H7 (cell line): ENCODE measurements at regions not wholly inside any gene's neighbourhood (a gene's known extent, or its start where the extent isn't known, plus 50 kb on each side); places are given as distances from the start of the nearest gene placed in this dataset.
A peak's percentile ranks its signal among the peaks of the same experiment; 100 is the strongest.
"Not testable (repeated sequence)": the region's sequence is repeated elsewhere in the genome, so short reads cannot be mapped to it uniquely, and the experiment has no call there.

ENCODE experiments used
- DNase-seq: peaks from one replicate; pipeline ENCODE4 v3.0.0; 2012
- H3K27me3 ChIP-seq: 2 replicates; pipeline ENCODE4 v1.6.0; 2011; ENCODE audit warnings: mild to moderate bottlenecking, low read length; ENCODE audit not compliant: control insufficient read depth, insufficient read depth
- H3K36me3 ChIP-seq: replicated peaks from 2 replicates; pipeline ENCODE4 v1.5.1; 2011; ENCODE audit warnings: low read length; ENCODE audit not compliant: control insufficient read depth, insufficient read depth
- H3K4me3 ChIP-seq: 2 replicates; pipeline ENCODE4 v1.5.1; 2011; ENCODE audit warnings: low read depth, mild to moderate bottlenecking, control low read depth, low read length, moderate library complexity; ENCODE audit not compliant: insufficient read depth

DNA sequence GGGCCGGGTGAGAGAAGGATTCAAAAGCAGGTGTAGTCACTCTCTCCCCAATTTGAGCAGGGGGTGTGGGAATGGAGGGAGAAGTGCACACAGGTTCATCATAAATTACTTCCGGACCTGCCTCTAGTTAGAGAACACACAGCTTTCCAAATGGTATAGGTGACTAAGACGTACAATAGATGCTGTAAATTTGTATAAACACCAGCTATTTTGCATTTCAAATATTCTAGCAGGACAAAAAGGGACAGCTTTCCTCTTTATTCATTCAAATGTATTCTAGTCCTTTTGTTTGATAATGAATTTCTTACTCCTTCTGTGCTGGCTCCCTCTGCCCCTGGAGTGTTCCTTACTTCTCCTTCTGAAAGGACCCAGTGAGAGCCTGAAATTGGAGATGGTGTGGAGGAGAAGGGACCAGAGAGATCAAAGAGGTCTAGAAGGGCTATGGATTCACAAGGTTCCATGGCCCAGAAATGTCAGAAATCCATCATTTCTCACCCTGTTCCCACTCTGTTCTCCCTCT, 53.2 kb upstream of the SH3BP4 start:
- no peak for DNase-seq
- H3K4me3 ChIP-seq, result no peak overlapping the region
- no peaks in the 10 kb centered on the region for H3K36me3 ChIP-seq
- H3K27me3 ChIP-seq, result no peaks in the 10 kb centered on the region

DNA sequence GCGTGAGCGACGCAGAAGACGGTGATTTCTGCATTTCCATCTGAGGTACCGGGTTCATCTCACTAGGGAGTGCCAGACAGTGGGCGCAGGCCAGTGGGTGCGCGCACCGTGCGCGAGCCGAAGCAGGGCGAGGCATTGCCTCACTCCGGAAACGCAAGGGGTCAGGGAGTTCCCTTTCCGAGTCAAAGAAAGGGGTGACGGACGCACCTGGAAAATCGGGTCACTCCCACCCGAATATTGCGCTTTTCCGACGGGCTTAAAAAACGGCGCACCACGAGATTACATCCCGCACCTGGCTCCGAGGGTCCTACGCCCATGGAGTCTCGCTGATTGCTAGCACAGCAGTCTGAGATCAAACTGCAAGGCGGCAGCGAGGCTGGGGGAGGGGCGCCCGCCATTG, 63.4 kb upstream of the SH3BP4 start:
- H3K27me3 ChIP-seq, DNase-seq, H3K36me3 ChIP-seq: not testable (repeated sequence)
- H3K4me3 ChIP-seq, result peak overlapping the region; percentile 26

DNA sequence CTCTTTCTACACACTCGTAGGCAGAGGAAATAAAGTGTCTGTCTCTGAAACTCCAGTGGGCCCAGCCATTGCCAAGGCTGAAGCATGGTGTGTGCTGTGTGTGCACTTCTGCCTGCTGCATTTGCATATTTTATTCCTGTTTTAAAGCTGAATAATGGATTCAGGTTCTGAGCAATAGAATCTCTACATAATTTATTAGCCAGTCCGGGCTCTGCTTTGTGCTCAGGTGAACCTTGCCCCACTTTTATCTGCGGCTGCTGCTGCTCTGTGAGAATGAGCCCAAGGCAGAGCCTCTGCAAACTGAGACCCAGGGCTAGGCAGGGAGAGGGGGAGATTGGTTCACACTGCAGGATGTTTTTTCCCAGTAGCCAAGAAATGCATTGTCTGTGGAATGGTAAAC, 64.6 kb upstream of the SH3BP4 start:
- H3K27me3 ChIP-seq, result no peaks in the 10 kb centered on the region
- no peak for DNase-seq
- H3K36me3 ChIP-seq, result no peaks in the 10 kb centered on the region
- H3K4me3 ChIP-seq, result no peak overlapping the region

DNA sequence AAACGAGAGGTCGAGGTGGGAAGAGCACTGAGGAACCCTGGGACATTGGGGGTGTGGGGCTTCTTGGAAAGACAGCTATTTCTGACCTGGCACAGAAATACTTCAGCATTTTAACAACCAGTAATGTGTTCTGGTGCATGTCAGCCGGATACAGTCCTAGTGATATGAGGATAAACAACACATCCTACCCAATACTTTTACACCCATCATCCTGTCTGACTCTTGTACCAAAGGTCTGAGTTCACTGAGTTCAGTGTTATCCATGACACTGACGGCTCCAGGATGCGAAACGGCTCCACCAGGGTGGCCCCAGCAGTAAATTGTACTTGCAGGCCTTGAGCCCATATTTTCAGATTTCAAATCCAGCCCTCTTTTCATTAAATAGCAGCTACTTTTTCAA, 65.9 kb upstream of the SH3BP4 start:
- Histone ChIP-seq H3K27me3 (no peaks in the 10 kb centered on the region), H3K4me3 (no peak overlapping the region), H3K36me3 (no peaks in the 10 kb centered on the region)
- no peak for DNase-seq

DNA sequence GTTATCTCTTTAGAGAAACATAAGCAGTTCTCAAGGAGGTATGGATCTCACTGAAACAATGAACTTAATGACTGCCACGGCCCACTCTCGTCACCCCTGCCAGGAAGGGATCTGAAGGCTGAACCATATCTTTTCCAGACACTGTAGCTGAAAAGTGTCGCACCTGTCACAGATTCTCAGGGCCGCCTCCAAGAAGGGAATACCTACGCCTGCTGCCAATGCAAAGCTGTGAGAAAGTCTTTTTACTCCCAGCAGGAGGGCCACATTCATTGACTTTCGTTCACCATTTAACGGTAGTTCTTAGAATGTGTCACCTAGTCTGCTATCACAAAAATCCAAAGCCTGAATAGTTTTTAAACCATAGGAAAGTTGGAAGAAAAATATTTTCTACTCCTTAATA, 66.7 kb upstream of the SH3BP4 start:
- no peak overlapping the region for H3K4me3 ChIP-seq
- no peak for DNase-seq

DNA sequence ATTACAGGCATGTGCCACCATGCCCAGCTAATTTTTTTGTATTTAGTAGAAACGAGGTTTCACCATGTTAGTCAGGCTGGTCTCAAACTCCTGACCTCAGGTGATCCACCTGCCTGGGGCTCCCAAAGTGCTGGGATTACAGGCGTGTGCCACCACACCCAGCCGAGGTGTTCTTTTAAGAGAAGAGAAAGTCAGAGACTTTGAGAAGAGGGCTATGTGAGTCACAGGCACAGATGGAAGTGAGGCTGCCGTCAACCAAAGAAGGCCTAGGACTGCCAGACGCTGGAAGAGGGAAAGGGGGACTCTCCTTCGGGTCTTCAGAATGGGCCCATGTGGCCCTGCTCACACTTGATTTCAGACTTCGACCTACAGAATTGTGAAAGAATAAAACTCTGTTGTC, 67.2 kb upstream of the SH3BP4 start:
- H3K36me3 ChIP-seq, result no peaks in the 10 kb centered on the region

More for the DNA sequence above, 66.7 kb upstream of the SH3BP4 start:
- H3K27me3 ChIP-seq, result no peaks in the 10 kb centered on the region
- H3K36me3 ChIP-seq, result no peaks in the 10 kb centered on the region

DNA sequence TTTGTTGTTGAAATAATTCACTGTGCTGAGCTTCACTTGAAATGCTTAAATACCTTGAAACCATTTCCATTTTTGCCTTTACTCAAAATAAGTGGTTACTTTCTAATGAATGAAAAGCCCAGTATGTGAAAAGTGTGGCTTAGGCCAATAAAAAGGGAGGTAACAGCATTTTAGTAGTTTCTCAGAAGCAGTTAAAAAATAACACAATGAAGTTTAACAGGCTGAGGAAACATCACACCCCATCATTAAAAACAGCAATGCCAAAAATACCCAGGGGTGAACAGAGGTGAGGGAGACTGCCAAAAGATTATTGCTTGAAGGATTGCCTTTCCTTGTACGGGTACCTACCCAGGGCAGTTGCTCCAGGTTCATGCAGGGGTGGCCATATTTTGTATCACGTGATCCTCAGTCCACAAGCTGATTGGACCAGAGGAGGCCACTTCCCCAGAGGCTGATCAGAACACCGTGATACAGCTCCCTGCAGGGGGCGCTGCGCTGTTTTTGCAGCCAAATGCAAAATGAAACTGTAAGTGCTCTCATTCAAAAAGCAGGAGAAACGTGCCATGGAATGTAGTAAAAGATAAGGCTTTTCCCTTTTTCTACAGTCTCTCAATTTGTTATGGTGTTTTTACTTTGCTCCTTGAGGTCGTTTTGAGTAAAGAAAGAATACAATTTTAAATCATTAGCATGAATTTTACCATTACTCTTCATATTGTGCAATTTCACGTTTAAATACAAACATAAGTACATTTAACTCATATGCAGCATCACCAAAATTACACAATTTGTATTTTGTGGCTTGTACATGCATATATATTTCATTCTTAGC, 70.2 kb upstream of the SH3BP4 start:
- H3K27me3 ChIP-seq, result no peaks in the 10 kb centered on the region
- H3K4me3 ChIP-seq, result no peak overlapping the region
- no peaks in the 10 kb centered on the region for H3K36me3 ChIP-seq

More for the DNA sequence above, 67.2 kb upstream of the SH3BP4 start:
- Histone ChIP-seq H3K27me3 (no peaks in the 10 kb centered on the region), H3K4me3 (no peak overlapping the region)
- DNase-seq, result no peak

DNA sequence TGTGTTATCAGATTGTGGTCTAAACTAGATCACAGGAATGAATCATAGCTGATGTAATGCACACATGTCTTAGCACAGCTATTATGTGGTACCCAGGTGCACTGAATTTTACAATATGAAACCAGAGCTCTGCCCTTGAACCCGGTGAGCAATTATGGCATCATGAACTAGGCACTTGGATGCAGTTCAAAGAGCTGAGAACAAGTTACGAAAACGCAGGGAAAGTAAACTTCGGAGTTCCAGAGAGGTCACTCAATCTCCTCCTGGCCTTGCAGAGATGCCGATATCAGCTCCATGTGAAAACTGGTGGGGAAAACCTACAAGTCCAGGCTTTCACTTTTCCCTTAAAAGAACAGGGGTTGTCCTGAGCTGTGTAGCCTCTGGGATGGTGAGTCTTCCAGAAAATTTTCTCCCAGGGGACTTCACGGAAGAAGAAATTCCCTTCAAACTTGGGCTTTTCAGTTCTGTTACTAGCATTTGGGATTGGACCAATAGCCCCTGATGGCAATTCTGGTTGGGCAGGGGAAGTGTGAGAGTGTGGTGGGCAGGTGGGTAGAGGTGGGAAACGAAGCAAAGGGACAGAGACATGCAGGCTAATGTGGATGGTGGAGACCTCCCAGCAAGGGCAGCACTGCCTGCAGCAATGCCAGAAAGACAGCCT, 71.1 kb upstream of the SH3BP4 start:
- Histone ChIP-seq H3K36me3 (no peaks in the 10 kb centered on the region), H3K27me3 (no peaks in the 10 kb centered on the region), H3K4me3 (no peak overlapping the region)
- DNase-seq, result no peak

More for the DNA sequence above, 70.2 kb upstream of the SH3BP4 start:
- peak; percentile 88 for DNase-seq

DNA sequence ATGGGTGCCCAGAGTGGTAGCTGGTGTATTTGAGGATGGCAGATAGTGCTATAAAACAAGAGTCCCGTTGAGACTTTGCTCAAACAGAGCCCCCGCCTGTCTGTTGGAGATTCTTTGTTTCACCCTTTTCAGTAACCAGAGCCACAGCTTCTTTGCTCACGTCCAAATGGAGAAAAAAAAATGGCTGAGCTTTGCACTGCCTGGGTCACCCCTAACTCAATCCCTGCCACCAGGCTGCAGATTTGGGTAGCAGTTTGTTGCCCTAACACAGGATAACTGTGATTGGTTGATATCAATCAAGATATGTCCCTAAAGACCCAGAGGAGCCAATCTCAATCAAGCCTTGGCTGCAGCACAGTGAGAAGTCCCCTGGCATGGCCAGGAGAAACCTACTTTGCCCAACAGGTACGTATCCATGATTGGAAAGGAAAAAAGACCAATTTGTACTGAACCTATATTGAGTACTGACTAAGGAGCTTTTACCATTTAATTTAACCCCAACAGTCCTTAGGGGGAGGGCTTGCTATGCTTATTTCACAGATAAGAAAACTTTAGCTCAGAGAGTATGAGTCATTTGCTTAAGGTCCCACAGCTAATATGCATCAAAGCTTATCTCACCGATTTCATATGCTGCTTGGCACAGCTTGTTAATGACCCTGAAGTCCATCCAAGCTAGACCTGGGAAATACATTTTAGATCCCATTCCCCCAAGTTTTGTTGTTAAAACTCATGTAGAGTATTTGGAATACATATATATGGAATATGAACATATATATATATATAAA, 72.0 kb upstream of the SH3BP4 start:
- Histone ChIP-seq H3K36me3 (no peaks in the 10 kb centered on the region), H3K4me3 (no peak overlapping the region), H3K27me3 (no peaks in the 10 kb centered on the region)
- DNase-seq, result no peak

DNA sequence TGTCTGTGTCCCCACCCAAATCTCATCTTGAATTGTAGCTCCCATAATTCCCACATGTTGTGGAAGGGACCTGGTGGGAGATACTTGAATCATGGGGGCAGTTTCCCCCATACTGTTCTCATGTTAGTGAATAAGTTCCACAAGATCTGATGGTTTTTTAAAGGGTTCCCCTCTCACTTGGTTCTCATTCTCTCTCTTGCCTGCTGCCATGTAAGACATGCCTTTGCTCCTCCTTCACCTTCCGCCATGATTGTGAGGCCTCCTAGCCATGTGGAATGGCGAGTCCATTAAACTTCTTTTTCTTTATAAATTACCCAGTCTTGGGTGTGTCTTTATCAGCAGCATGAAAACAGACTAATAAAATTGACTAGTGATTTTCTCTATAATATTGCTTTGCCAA, 75.2 kb upstream of the SH3BP4 start:
- not testable (repeated sequence) for H3K4me3 ChIP-seq, H3K36me3 ChIP-seq, H3K27me3 ChIP-seq, DNase-seq

DNA sequence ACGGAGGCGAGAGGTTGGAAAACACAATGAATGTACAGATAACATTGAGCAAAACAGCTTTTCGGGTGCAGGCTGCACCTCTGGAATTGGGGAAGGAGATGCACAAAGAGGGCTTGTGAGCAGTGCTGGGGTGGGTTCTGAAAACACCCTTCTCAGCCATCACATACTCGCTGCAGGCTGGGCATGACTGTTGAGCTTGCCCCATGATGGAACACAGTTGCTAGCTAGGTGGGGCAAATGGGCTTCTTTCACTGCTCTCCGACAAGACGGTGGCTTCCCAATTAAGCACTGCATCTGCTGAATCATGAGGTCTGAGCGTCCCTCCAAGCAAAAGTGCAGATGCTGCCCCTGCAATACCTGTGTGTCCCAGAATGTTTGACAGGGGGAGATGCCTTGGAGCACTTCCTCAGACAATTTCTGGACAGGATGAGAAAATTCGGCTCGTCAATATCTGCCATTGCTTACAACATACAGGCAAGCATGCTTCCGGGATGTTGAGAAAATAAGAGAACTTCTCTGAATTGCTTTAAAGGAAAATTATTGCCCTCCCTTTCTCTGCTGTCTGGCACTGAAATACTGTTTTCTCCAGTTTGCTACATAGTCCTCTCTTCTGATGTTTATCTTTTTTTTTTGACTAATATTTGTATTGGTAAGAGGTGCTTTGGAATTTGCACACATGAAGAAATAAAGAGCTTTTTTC, 77.3 kb upstream of the SH3BP4 start:
- no peak overlapping the region for H3K4me3 ChIP-seq
- H3K27me3 ChIP-seq, result no peaks in the 10 kb centered on the region
- no peaks in the 10 kb centered on the region for H3K36me3 ChIP-seq
- no peak for DNase-seq

DNA sequence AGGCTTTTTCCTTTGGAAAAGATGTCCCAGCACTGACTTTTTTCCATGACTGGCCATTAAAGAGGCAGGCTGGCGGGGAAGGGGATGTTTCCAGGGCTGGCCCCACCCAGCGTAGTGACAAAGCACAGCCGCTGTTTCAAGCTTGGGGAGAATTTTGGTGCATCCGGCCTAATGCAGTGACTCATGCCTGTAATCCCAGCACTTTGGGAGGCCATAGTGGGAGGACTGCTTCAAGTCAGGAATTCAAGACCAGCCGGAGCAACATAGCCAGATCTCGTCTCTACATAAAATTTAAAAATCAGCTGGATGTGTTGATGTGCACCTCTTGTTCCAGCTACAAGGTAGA, 78.0 kb upstream of the SH3BP4 start:
- Histone ChIP-seq H3K4me3 (no peak overlapping the region), H3K27me3 (no peaks in the 10 kb centered on the region), H3K36me3 (no peaks in the 10 kb centered on the region)
- DNase-seq, result no peak

DNA sequence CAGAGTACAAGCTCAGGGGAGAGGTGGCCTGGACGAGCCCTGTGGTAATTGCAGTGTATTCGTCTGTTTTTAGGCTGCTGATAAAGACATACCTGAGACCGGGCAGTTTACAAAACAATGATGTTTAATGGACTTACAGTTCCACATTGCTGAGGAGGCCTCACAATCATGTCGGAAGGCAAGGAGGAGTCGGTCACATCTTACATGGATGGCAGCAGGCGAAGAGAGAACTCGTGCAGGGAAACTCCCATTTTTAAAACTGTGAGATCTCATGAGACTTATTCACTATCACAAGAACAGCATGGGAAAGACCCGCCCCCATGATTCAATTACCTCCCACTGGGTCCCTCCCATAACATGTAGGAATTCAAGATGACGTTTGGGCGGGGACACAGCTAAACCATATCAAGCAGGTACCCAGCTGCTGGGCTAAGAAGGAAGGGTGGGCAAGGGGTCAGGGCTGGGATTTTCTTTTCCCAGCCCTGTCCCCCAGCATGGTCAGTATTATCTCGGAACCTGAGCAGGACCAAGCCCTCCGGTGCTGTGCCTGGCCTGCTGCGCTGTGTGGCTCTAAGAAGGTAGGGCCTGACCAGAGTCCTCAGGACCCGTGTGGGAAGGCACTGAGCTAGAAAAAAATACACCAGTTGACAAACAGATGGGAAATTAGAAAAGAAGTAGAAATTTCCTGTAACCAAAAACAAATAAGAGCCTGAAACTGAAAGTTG, 78.6 kb upstream of the SH3BP4 start:
- no peak for DNase-seq
- H3K4me3 ChIP-seq, result no peak overlapping the region
- H3K27me3 ChIP-seq, result no peaks in the 10 kb centered on the region
- H3K36me3 ChIP-seq, result no peaks in the 10 kb centered on the region

DNA sequence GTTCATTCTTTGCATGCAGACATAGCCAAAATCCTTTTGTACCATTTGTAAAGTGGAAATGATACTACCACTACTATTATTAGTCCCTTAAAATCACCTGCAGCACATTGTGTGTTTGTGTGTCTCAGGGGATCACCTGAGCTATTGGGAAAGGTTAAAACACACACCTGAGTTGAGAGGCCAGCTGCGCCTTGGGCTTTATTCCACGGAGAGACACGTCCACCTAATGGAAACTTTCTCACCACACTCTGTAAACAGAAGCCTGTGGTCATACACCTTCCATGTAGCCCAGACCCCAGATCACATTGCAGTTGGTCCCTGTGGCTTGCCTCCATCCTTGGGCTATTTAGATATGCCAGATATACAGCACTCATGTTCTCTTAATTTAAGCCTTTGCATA, 81.8 kb upstream of the SH3BP4 start:
- Histone ChIP-seq H3K4me3 (no peak overlapping the region), H3K27me3 (no peaks in the 10 kb centered on the region), H3K36me3 (no peaks in the 10 kb centered on the region)
- no peak for DNase-seq
